ENCODE measurements at regions not wholly inside any gene's neighbourhood (a gene's known extent, or its start where the extent isn't known, plus 50 kb on each side); places are given as distances from the start of the nearest gene placed in this dataset.

DNA sequence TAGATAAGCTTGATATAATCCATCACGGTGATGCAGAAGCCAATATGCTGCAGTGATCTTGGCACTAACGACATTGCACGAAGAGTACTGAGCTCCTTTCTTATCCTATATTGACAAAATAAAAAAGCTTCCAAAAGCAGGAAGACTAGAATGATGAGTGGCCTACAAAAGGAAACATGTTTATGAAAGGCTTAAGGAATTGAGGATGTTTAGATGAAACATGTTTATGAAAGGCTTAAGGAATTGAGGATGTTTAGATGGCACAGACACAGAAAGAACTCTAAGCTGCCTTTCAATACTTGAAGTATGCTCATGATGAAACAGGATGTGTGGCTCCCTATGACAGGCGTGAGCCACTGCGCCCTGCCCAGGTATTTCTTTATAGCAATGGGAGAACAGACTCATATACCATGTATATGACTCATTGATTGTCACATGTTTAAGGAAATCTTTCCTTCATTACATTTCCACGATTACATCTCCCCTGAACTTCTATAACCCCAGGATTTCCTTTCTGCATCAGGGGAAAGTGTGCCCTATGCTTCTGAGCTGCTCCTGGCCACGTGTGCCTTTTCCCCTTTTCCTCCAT, 690.8 kb upstream of the ARGLU1 start:
- no peaks in the 10 kb centered on the region for H3F3A ChIP-seq (ENCODE audit: insufficient read depth, low read length, poor library complexity, severe bottlenecking)
- no peaks in the 10 kb centered on the region for H3K79me2 ChIP-seq (replicated peaks; ENCODE audit: insufficient read depth, low read length)
- no peaks in the 10 kb centered on the region for H3K27me3 ChIP-seq (ENCODE audit: insufficient read depth, low read depth, low read length)
- no peaks in the 10 kb centered on the region for H3K9me3 ChIP-seq (ENCODE audit: low read length)
- TF ChIP-seq SMC3 (conservative IDR thresholded peaks at IDR 0.05; ENCODE audit: poor library complexity), result no peak
- TF ChIP-seq MXI1 (conservative IDR thresholded peaks at IDR 0.05; ENCODE audit: poor library complexity, severe bottlenecking), result no peak
- TF ChIP-seq, protein P1, sequence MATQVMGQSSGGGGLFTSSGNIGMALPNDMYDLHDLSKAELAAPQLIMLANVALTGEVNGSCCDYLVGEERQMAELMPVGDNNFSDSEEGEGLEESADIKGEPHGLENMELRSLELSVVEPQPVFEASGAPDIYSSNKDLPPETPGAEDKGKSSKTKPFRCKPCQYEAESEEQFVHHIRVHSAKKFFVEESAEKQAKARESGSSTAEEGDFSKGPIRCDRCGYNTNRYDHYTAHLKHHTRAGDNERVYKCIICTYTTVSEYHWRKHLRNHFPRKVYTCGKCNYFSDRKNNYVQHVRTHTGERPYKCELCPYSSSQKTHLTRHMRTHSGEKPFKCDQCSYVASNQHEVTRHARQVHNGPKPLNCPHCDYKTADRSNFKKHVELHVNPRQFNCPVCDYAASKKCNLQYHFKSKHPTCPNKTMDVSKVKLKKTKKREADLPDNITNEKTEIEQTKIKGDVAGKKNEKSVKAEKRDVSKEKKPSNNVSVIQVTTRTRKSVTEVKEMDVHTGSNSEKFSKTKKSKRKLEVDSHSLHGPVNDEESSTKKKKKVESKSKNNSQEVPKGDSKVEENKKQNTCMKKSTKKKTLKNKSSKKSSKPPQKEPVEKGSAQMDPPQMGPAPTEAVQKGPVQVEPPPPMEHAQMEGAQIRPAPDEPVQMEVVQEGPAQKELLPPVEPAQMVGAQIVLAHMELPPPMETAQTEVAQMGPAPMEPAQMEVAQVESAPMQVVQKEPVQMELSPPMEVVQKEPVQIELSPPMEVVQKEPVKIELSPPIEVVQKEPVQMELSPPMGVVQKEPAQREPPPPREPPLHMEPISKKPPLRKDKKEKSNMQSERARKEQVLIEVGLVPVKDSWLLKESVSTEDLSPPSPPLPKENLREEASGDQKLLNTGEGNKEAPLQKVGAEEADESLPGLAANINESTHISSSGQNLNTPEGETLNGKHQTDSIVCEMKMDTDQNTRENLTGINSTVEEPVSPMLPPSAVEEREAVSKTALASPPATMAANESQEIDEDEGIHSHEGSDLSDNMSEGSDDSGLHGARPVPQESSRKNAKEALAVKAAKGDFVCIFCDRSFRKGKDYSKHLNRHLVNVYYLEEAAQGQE (IDR thresholded peaks at IDR 0.05; ENCODE audit: borderline replicate concordance), result no peak
- TF ChIP-seq, protein P2, sequence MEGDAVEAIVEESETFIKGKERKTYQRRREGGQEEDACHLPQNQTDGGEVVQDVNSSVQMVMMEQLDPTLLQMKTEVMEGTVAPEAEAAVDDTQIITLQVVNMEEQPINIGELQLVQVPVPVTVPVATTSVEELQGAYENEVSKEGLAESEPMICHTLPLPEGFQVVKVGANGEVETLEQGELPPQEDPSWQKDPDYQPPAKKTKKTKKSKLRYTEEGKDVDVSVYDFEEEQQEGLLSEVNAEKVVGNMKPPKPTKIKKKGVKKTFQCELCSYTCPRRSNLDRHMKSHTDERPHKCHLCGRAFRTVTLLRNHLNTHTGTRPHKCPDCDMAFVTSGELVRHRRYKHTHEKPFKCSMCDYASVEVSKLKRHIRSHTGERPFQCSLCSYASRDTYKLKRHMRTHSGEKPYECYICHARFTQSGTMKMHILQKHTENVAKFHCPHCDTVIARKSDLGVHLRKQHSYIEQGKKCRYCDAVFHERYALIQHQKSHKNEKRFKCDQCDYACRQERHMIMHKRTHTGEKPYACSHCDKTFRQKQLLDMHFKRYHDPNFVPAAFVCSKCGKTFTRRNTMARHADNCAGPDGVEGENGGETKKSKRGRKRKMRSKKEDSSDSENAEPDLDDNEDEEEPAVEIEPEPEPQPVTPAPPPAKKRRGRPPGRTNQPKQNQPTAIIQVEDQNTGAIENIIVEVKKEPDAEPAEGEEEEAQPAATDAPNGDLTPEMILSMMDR (IDR thresholded peaks at IDR 0.05; ENCODE audit: poor library complexity, severe bottlenecking), result no peak
- TF ChIP-seq RAD21 (conservative IDR thresholded peaks at IDR 0.05), result no peak
- TF ChIP-seq TAF1 (IDR thresholded peaks at IDR 0.05; ENCODE audit: low read depth), result no peak
- TF ChIP-seq EZH2 (IDR thresholded peaks at IDR 0.05; ENCODE audit: borderline replicate concordance, insufficient read depth, low read length, poor library complexity, severe bottlenecking), result no peak
- TF ChIP-seq POLR2AphosphoS5 (IDR thresholded peaks at IDR 0.05), result no peak
- no peak for TF ChIP-seq EP300 (conservative IDR thresholded peaks at IDR 0.05; ENCODE audit: poor library complexity, severe bottlenecking)
- no peak overlapping the region for H2AFZ ChIP-seq (ENCODE audit: low read depth, low read length)
- no peak overlapping the region for H3K27ac ChIP-seq (ENCODE audit: low read length)
- no peaks in the 10 kb centered on the region for H4K20me1 ChIP-seq (ENCODE audit: insufficient read depth)
- no peak overlapping the region for H3K4me2 ChIP-seq (ENCODE audit: low read length)
- no peak overlapping the region for H3K4me3 ChIP-seq (ENCODE audit: low read length)
- H3K9ac ChIP-seq (ENCODE audit: low read length), result no peak overlapping the region
- no peaks in the 10 kb centered on the region for H3K36me3 ChIP-seq (ENCODE audit: insufficient read depth, low read length)
- no peaks in the 10 kb centered on the region for H3K9me2 ChIP-seq (ENCODE audit: insufficient read depth, low read length)

DNA sequence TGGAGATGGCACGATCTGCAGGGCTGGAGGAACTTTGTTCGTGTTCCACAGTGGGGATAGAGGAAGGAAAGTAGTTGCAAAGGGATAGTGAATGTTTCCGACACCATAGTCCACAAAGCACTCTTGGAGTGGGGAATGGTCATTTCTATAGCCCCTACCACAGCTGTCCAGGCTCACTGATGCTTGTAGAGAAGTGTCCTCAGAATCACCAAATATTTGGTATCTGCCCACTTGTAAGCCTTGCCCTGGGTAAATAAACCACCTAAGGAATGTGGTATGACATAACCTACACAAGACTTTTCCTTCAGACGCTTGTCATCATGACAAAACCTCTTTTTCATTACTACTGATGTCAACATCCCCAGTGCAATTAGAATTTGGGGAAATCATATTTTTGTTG, 686.5 kb upstream of the ARGLU1 start:
- H3K9ac ChIP-seq (ENCODE audit: low read length), result no peak overlapping the region
- no peaks in the 10 kb centered on the region for H3K36me3 ChIP-seq (ENCODE audit: insufficient read depth, low read length)
- H3F3A ChIP-seq (ENCODE audit: insufficient read depth, low read length, poor library complexity, severe bottlenecking), result no peaks in the 10 kb centered on the region
- H3K4me3 ChIP-seq (ENCODE audit: low read length), result no peak overlapping the region
- no peak overlapping the region for H3K4me2 ChIP-seq (ENCODE audit: low read length)
- no peaks in the 10 kb centered on the region for H4K20me1 ChIP-seq (ENCODE audit: insufficient read depth)
- H3K27me3 ChIP-seq (ENCODE audit: insufficient read depth, low read depth, low read length), result no peaks in the 10 kb centered on the region
- H2AFZ ChIP-seq (ENCODE audit: low read depth, low read length), result no peak overlapping the region
- TF ChIP-seq SMC3 (conservative IDR thresholded peaks at IDR 0.05; ENCODE audit: poor library complexity), result no peak
- TF ChIP-seq, protein P2 (IDR thresholded peaks at IDR 0.05; ENCODE audit: poor library complexity, severe bottlenecking), result no peak
- TF ChIP-seq, protein P1 (IDR thresholded peaks at IDR 0.05; ENCODE audit: borderline replicate concordance), result no peak
- no peak for TF ChIP-seq EP300 (conservative IDR thresholded peaks at IDR 0.05; ENCODE audit: poor library complexity, severe bottlenecking)
- TF ChIP-seq MXI1 (conservative IDR thresholded peaks at IDR 0.05; ENCODE audit: poor library complexity, severe bottlenecking), result no peak
- TF ChIP-seq TAF1 (IDR thresholded peaks at IDR 0.05; ENCODE audit: low read depth), result no peak
- no peak for TF ChIP-seq RAD21 (conservative IDR thresholded peaks at IDR 0.05)
- TF ChIP-seq EZH2 (IDR thresholded peaks at IDR 0.05; ENCODE audit: borderline replicate concordance, insufficient read depth, low read length, poor library complexity, severe bottlenecking), result no peak
- TF ChIP-seq POLR2AphosphoS5 (IDR thresholded peaks at IDR 0.05), result no peak
- no peak overlapping the region for H3K27ac ChIP-seq (ENCODE audit: low read length)
- H3K9me3 ChIP-seq (ENCODE audit: low read length), result no peaks in the 10 kb centered on the region
- no peaks in the 10 kb centered on the region for H3K9me2 ChIP-seq (ENCODE audit: insufficient read depth, low read length)
- no peaks in the 10 kb centered on the region for H3K79me2 ChIP-seq (replicated peaks; ENCODE audit: insufficient read depth, low read length)

Data from neural cell (in vitro differentiated cells).